GM12892 (cell line): ENCODE measurements at regions not wholly inside any gene's neighbourhood (a gene's known extent, or its start where the extent isn't known, plus 50 kb on each side); places are given as distances from the start of the nearest gene placed in this dataset.

ENCODE experiments used
- DNase-seq: peaks from one replicate; pipeline ENCODE4 v3.0.0; 2011; ENCODE audit not compliant: insufficient read length
- FAIRE-seq: peaks from 2 replicates; lab custom pipeline; 2011; peaks lifted over from hg19 to GRCh38; lab: Jason Lieb, UNC
- POLR2A ChIP-seq: IDR thresholded peaks from 2 replicates; pipeline ENCODE4 v1.6.1; 2011; ENCODE audit warnings: low read depth, low read length, control low read depth
- POLR2AphosphoS5 ChIP-seq: IDR thresholded peaks from 2 replicates; pipeline ENCODE4 v1.6.1; 2011; ENCODE audit warnings: low read depth, low read length, control low read depth
- TAF1 ChIP-seq: IDR thresholded peaks from 2 replicates; pipeline ENCODE4 v1.6.1; 2011; ENCODE audit warnings: low read depth, mild to moderate bottlenecking, control low read depth, low read length, borderline replicate concordance

GRCh38 chr3:38984731-38985130 is 67.0 kb downstream of the SCN11A start:
- DNase-seq, result no peak
- TF ChIP-seq POLR2AphosphoS5, result no peak
- no peak for TF ChIP-seq POLR2A
- no peak for FAIRE-seq

GRCh38 chr3:38984110-38984509 is 67.6 kb downstream of the SCN11A start:
- FAIRE-seq (no peak), DNase-seq (no peak)
- TF ChIP-seq POLR2A (no peak), TAF1 (no peak), POLR2AphosphoS5 (no peak)

DNA sequence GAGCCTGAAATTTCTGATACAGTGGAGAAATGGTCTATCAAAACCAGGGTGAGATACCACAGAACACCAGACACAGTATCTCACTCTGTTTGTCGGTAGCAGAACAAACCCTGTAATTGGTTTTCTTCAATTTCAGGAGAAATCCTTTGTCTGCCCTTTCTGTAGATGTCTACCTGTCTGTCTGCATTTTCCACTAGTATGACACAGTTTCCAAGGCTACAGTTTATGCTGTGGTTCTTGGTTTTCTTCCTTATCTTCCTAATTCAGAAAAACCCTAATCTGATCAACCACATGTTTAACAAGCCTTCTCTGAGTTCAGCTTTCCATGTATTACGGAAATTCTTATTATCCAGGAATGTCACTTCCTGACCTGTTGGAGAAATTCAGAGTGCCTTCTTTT is 70.8 kb downstream of the SCN11A start:
- no peak for FAIRE-seq
- no peak for DNase-seq
- TF ChIP-seq POLR2A (no peak), TAF1 (no peak), POLR2AphosphoS5 (no peak)

DNA sequence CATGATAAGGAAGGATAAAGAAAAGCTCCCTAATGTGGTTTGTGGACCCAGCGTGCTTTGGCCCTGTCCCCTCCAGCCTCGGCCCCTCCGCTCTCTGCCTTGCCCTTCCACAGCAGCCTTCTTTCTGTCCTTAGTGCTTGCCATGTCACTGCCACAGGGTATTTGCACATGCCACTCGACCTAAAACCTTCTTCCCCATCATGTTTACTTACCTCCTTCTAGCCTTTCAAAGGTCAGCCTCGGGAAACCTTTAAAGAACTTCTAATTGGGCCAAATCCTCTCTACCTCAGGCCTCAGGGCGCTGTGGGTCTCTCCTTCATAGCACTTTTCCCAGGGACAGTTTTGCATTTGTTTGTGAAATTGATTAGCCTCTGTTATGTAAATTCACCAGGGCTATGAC is 73.0 kb downstream of the SCN11A start:
- DNase-seq (no peak), FAIRE-seq (no peak)
- no peak for TF ChIP-seq POLR2AphosphoS5
- no peak for TF ChIP-seq POLR2A
- TF ChIP-seq TAF1, result no peak

GRCh38 chr3:38970851-38971638 is 80.7 kb downstream of the SCN11A start:
- DNase-seq (no peak), FAIRE-seq (no peak)
- TF ChIP-seq POLR2AphosphoS5 (no peak), POLR2A (no peak), TAF1 (no peak)

GRCh38 chr3:38969317-38970235 is 82.2 kb downstream of the SCN11A start:
- FAIRE-seq (no peak), DNase-seq (no peak)
- no peak for TF ChIP-seq POLR2A
- TF ChIP-seq TAF1, result no peak
- no peak for TF ChIP-seq POLR2AphosphoS5

DNA sequence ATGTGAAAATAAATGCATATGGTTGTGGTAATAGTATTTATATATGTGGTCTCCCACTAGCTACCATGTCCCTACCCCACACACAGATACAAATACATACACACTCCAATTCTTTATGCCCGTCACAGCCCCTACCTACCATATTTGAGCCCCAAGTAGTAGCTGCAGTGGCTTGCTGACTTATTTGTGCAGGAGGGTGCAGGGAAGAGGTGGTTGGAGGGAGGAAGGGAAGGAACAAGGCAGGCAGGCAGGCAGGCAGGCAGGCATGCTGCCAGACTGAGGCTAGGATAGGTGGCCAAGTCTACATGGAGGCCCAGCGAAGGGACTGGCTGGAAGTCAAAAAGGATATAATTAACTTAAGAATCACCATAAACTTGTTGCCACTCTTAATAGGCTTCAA is 82.9 kb downstream of the SCN11A start:
- no peak for TF ChIP-seq TAF1
- no peak for TF ChIP-seq POLR2A
- no peak for TF ChIP-seq POLR2AphosphoS5
- FAIRE-seq (no peak), DNase-seq (no peak)

- TF ChIP-seq TAF1 (no peak), POLR2A (no peak), POLR2AphosphoS5 (no peak)
- FAIRE-seq, result no peak
- DNase-seq, result no peak
These were observed 83.3 kb downstream of the SCN11A start for GRCh38 chr3:38968403-38968802.

DNA sequence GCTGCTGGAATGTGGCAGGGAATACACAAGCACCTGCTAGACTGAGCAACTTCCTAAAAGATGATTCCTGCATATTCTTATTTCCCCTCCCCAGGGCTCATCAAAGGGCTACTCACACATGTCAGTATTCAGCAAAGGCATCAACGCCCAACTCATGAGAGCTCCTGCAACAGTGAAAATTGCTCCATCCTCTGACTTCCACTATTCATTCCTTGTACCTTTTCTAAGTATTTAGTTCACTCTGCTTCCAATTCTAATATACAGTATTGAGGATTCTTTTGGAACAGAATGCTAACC is 84.1 kb downstream of the SCN11A start:
- DNase-seq (no peak), FAIRE-seq (no peak)
- TF ChIP-seq POLR2AphosphoS5 (no peak), POLR2A (no peak), TAF1 (no peak)

DNA sequence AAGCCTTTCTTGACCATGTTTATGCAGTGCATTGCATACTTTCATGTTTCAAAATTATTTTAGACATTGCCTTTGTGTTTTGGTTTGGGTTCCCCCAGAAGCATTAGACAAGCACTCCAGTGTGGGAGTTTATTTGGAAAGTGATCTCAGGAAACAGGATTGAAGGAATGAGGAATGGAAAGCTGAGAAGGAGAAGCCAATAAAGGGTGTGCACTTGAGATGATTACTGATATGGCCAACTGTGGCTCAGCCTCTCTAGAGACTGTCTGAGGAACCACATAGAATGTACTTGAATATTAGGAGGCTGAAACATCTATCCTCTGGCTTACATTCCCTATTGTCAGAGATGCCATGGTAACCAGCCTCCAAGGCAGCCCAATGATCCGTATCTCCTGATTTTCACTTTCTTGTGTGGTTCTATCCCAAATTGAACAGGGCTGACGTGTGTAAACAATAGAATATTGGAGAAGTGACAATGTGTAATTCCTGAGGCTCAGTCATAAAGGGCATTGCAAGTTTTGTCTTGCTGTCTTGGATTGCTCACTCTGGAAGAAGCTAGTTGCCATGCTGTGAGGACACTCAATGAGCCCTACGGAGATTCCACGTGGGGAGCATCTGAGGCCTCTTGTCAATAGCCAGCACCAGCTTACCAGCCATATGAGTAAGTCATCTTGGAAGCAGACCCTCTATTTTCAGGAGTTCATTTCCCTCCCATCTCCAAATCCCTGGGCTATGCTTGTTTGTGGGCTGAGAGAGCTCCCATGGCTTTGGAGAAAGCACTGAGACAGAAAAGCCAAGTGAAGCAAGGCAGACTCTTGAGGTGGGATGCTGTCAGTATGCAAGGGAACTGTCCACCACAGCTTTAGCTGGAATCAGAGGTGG is 84.7 kb downstream of the SCN11A start:
- no peak for TF ChIP-seq POLR2AphosphoS5
- TF ChIP-seq POLR2A, result no peak
- TF ChIP-seq TAF1, result no peak
- no peak for FAIRE-seq
- no peak for DNase-seq

GRCh38 chr3:38964646-38965045 is 87.1 kb downstream of the SCN11A start:
- TF ChIP-seq POLR2A (no peak), POLR2AphosphoS5 (no peak), TAF1 (no peak)
- FAIRE-seq, result no peak
- DNase-seq, result no peak
